GM18951 (cell line): ENCODE measurements at regions not wholly inside any gene's neighbourhood (a gene's known extent, or its start where the extent isn't known, plus 50 kb on each side); places are given as distances from the start of the nearest gene placed in this dataset.

Source experiments
- POLR2A ChIP-seq: IDR thresholded peaks from 4 replicates; pipeline ENCODE4 v1.6.1; 2011; ENCODE audit warnings: mild to moderate bottlenecking; ENCODE audit not compliant: insufficient read length, insufficient read depth; ENCODE audit errors: extremely low read depth
- in situ Hi-C: fragments of 300-500 bp; cut with MboI; formaldehyde crosslinking; loops from one replicate; pipeline ENCODE4 v1.12.0; 2022; ENCODE audit warnings: low sequenced_read_pairs, mixed read lengths, inconsistent platforms; ENCODE audit not compliant: unreplicated experiment

DNA sequence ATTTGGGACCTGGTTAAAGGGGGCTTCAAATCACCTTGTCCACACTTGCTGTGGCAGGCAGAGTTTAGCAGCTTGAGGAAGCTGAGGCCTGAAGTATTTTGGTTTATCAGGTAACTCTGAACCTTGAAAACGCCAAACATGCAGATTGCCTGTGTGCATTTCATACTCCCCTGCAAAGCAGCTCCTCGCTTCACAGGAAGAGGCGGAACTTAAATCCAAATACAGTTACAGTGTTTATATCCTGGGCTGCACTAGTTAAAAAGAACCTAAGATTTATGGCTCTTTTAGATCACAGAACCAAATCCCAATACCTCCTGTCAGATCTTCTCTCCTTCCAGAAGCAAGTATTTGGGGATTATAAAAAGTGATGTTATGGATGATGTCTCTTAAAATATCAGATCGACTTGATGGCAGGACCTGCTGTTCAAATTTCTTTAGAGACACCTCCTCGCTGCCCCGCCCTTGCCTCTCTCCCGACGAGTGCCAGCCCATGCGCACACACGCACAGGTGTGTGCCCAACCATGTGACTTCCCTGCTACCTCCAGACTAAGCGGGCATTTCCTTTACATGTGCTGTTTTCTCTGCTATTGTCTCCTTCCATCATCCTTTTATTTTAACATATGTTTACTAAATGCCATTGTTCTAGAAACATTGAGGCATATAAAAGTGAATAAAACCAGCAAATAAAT, 224.6 kb upstream of the FOXQ1 start:
- in situ Hi-C loops: no loop called here
- TF ChIP-seq POLR2A: no peak

GRCh38 chr6:1086446-1087153, 225.3 kb upstream of the FOXQ1 start:
- in situ Hi-C loops: no loop called here
- TF ChIP-seq POLR2A: no peak

- in situ Hi-C loops: no loop called here
Measured at GRCh38 chr6:1082285-1082935, 229.5 kb upstream of the FOXQ1 start.

DNA sequence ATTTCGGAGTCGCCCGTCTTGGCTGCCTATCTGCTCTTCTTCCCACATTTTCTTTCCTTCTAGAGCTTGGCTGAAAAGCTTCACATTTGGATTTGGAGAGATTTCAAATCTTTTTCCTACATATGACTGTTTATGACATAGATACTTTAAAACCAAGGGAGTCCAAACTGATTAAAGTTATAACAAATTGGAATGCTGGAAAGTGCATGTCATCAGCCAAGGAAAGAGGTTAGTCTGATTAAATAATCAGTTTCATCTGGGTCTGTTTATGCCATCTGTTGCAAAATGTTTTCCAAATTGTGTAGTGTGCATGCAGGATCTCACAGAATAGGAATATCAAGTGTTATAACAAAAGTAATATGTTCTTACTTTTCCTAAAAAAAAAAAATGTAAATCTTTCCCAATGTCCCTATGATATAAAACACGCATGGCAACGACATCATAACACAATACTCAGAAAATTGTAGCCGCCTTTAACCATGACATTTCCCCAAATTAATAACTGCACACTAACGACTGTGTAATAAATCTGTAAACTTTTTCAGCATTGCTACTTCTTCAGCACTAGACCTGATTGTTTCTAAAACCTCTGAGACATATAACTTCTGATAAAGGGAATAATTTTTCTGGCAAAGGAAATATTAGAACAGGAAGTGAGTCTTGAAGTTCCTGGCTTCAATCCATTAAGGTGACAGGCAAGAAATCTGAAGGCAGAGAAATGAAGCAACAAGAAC, 230.2 kb upstream of the FOXQ1 start:
- TF ChIP-seq POLR2A: no peak
- in situ Hi-C loops: no loop called here

More at GRCh38 chr6:1082285-1082935, 229.5 kb upstream of the FOXQ1 start:
- no peak for TF ChIP-seq POLR2A

- in situ Hi-C loops: no loop called here
- no peak for TF ChIP-seq POLR2A
Measured at GRCh38 chr6:1080453-1081337, 231.2 kb upstream of the FOXQ1 start.

DNA sequence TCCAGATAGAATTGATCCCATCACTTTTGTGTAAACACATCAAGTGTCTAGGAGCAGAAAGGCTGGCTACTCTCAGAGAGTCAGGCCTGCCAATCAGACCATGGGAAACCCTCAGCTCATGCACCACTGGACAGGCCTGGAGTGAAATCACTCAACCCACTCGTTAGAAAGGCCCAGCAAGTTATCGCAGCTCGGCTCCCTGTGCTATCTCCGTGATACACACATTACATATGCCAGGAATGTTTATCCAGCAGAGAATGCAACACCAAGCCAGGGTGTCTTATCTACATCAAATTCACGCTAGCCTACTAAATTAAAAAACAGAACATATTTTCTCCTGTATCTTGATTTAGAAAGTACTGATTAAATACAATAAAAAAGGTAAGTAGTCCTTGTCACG, 232.4 kb upstream of the FOXQ1 start:
- no peak for TF ChIP-seq POLR2A
- in situ Hi-C loops: no loop called here

DNA sequence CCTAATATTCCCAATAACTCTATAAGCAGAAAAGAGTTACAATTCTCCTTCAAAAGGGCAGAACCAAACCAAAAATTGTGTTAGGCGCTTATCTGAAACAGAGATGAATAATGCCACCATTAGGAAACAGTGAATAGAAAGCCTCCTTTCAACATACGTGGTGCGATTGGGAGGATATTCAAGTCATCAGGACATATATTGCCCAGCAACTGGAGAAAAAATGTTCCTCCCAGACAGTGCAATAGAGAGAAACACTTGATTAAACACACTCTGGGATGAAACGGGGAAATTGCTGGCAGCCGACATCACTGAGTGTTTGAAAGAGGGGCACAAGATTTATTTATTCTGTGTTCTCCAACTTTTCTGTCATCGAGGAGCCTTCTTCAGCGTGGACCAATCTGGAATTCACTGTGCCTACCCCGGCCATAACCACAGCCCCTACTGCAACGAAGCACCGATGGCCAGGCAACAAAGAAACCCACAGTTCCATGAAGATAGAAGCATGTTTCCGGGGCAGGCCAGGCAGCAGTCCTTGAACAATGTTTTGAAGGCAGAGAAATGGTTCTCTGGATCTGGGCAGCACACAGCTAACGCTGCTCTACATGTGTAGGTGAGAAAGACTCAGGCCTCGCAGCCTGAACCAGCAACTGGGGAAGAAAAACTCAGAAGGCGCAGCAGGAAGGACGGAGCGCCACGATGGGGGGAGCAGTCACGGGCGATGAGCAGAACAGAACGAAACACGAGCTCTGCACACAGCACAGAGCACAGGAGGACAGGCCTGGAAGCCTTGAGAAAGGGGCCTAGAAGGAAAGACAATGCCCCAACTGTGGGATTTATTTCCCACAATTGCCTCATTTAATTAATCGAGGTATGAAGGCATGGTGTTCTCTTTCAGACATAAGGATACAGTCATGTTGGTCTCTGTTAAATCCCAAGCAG, 234.2 kb upstream of the FOXQ1 start:
- in situ Hi-C loops: no loop called here
- no peak for TF ChIP-seq POLR2A

DNA sequence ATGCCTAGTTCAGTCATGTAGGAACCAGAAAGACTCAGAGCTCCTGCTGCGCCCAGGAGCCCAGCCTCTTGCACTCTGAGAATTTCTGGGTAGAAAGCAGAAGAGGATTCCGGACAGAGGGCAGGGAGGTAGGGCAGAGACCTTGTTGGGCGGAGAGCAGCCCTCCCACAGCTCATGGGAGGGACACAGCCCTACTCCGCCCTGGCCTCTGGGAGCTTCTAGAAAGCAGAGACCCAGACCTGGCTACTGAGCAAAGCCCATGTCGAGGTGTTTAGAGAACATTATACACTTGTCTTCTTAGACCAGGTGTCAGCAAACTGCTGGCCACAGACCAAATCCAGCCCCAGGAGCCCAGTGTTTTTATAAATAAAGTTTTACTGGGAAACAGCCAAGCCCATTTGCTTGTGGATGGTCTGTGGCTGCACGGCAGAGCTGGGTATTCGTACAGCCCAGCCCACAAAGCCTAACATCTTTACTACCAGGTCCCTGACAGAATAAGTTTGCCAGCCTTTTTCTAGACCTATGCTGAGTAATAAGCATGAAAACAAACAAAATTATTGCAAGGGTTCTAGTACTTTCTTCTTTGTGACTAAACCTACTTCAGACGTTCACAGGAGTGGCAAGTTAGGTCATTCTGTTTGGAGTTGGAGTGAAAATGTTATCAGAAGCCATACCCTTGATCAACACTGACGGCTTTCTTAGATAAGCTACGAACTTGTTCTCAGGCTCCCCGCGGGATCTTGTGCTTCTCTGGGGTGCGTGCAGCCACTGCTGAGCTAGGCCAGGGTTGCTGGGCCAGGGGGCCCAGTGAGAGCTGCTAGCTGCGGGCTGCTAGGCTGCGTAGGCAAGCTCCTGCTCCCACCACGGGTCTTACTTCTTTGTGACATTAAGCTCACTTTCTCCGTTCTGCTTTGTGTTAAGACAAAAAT, 235.1 kb upstream of the FOXQ1 start:
- in situ Hi-C loops: no loop called here
- no peak for TF ChIP-seq POLR2A

- no peak for TF ChIP-seq POLR2A
- in situ Hi-C loops: no loop called here
Measured at GRCh38 chr6:1075880-1076279, 236.0 kb upstream of the FOXQ1 start.

DNA sequence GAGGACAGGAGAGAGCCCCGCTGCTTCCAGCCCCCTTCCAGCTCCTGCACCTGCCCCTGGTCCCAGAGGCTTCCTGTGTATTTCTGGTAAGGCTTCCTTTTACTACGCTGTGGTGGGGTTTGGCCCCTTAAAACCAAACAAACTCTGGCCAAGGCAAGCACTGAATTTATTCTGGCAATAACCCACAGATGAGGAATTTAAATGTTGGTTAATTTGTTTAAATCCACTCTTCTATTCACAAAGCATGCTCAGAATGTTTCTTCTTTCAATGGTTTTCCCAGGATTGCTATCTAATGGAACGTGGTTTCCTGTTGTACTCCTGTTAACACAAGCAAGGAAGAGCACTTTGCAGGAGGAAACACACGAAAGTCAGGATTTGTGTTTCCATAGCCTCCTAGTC, 236.5 kb upstream of the FOXQ1 start:
- in situ Hi-C loops: no loop called here
- TF ChIP-seq POLR2A: no peak

GRCh38 chr6:1070085-1070521, 241.8 kb upstream of the FOXQ1 start:
- no peak for TF ChIP-seq POLR2A
- in situ Hi-C loops: no loop called here

DNA sequence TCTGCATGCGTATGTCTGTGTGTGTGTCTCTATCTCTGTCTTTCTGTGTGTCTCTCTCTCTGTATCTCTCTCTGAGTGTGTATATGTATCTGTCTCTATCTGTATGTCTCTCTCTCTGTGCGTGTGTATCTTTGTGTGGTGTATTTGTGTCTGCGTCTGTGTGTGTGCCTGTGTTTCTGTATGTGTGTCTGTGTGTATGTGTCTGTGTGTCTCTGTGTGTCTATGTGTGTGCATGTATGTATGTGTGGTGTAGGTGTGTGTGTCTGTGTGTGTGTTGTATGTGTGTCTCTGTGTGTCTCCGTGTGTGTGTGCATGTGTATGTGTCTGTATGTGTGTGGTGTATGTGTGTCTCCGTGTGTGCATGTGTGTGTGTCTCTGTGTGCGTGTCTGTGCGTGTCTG, 243.0 kb upstream of the FOXQ1 start:
- no peak for TF ChIP-seq POLR2A
- in situ Hi-C loops: no loop called here
